Lung (tissue), 11 donors: ENCODE measurements at regions not wholly inside any gene's neighbourhood (a gene's known extent, or its start where the extent isn't known, plus 50 kb on each side); places are given as distances from the start of the nearest gene placed in this dataset.

Source experiments
- ATAC-seq: fragments of 200-7000 bp; cut with Tn5 transposase; one replicate; pipeline ENCODE4 v1.9.1; 2020; ENCODE audit warnings: moderate number of reproducible peaks; ENCODE audit not compliant: insufficient read depth, low FRiP score
- DNase-seq, 3 donors: peaks; one replicate each; pipeline ENCODE4 v3.0.0-alpha.2; 2013 to 2017
- H3K27ac ChIP-seq, 2 donors: one replicate each; pipeline ENCODE4 v1.5.1; 2013; ENCODE audit warnings: mild to moderate bottlenecking in 2 of 2, moderate library complexity in 2 of 2, control low read depth in 1 of 2, inconsistent platforms in 1 of 2, low read depth in 1 of 2, low read length in 1 of 2
- H3K27me3 ChIP-seq, 3 donors: one replicate each; pipeline ENCODE4 v1.5.1; 2013; ENCODE audit warnings: low read length in 2 of 3; ENCODE audit not compliant: control insufficient read depth in 3 of 3, insufficient read depth in 3 of 3
- H3K36me3 ChIP-seq, 4 donors: one replicate each; pipeline ENCODE4 v1.5.1; 2013; ENCODE audit warnings: low read length in 4 of 4, mild to moderate bottlenecking in 1 of 4, moderate library complexity in 1 of 4; ENCODE audit not compliant: control insufficient read depth in 4 of 4, insufficient read depth in 4 of 4
- H3K4me1 ChIP-seq, 5 donors: one replicate each; pipeline ENCODE4 v1.5.1; 2013; ENCODE audit warnings: low read length in 5 of 5, mild to moderate bottlenecking in 2 of 5, moderate library complexity in 1 of 5; ENCODE audit not compliant: control insufficient read depth in 5 of 5, insufficient read depth in 5 of 5
- H3K4me3 ChIP-seq: one replicate; pipeline ENCODE4 v1.5.1; 2013; ENCODE audit warnings: mild to moderate bottlenecking, control low read depth, moderate library complexity
- H3K9ac ChIP-seq, 2 donors: one replicate each; pipeline ENCODE4 v1.5.1; 2013; ENCODE audit warnings: low read length in 2 of 2, control low read depth in 1 of 2; ENCODE audit not compliant: insufficient read depth in 1 of 2
- H3K9me3 ChIP-seq, 4 donors: one replicate each; pipeline ENCODE4 v1.5.1; 2013; ENCODE audit warnings: low read length in 3 of 4, mild to moderate bottlenecking in 1 of 4, moderate library complexity in 1 of 4; ENCODE audit not compliant: control insufficient read depth in 4 of 4, insufficient read depth in 3 of 4
- CTCF ChIP-seq: IDR thresholded peaks from 2 replicates; pipeline ENCODE4 v1.5.1; 2012; ENCODE audit warnings: mild to moderate bottlenecking; ENCODE audit errors: control extremely low read depth, extremely low read depth
- WGBS, 2 donors: extraction: QIAGEN DNeasy Blood & Tissue Kit; methylation state at CpG; one replicate each; pipeline ENCODE4 v1.1.7; 2013; 5-methylcytosine and 5-hydroxymethylcytosine counted together
- donor health status: control.
- donor health status: control.
- donor health status: Bipolar disorder and iron deficiency.
- donor health status: healthy.
- donor health status: DM: yes; HTN: yes; CAD: no.

GRCh38 chr18:64254399-64255093 is 105.7 kb upstream of the LINC00305 start:
- Histone ChIP-seq H3K27me3 (no peaks in the 10 kb centered on the region), H3K4me3 (no peak overlapping the region), H3K27ac (no peak overlapping the region), H3K9me3 (no peaks in the 10 kb centered on the region), H3K9ac (no peak overlapping the region), H3K4me1 (no peaks in the 10 kb centered on the region), H3K36me3 (no peaks in the 10 kb centered on the region)
- 87 to 93% methylated on average over 2 of the region's 2 CpGs for WGBS, 2 donors
- no peak for TF ChIP-seq CTCF
- no peak for ATAC-seq
- DNase-seq, result no peak

- Histone ChIP-seq H3K9me3 (no peaks in the 10 kb centered on the region), H3K36me3 (no peaks in the 10 kb centered on the region), H3K9ac (no peak overlapping the region), H3K4me1 (no peaks in the 10 kb centered on the region), H3K27me3 (no peaks in the 10 kb centered on the region), H3K27ac (no peak overlapping the region), H3K4me3 (no peak overlapping the region)
- 67 to 74% methylated on average over 2 of the region's 2 CpGs for WGBS, 2 donors
- ATAC-seq, result no peak
- TF ChIP-seq CTCF, result no peak
- no peak for DNase-seq
These were observed 105.0 kb upstream of the LINC00305 start for GRCh38 chr18:64253873-64254272.

DNA sequence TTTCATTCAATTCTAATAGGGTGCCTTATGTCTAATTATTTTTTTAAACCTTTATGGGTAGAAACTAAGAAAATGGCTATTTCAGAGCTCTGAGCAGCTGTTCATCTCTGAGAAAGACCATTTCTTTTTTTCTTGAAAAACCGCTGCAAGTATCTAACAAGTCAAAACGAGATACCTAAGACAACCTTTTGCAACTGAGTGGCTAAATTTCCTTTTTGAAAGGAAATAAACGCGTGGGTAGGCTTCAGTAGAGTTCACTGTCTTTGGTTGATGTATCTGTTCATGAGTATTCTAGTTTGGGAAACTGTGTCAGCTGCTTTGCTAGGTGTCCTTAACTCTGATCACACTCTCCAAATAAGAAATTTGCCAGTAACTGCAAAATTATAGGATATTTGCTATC is 104.3 kb upstream of the LINC00305 start:
- no peak overlapping the region for H3K27ac ChIP-seq
- H3K9ac ChIP-seq, result no peak overlapping the region
- 84 to 92% methylated on average over 4 of the region's 4 CpGs for WGBS, 2 donors
- no peaks in the 10 kb centered on the region for H3K36me3 ChIP-seq
- DNase-seq, result no peak
- H3K9me3 ChIP-seq, result no peaks in the 10 kb centered on the region
- no peaks in the 10 kb centered on the region for H3K27me3 ChIP-seq
- H3K4me3 ChIP-seq, result no peak overlapping the region
- TF ChIP-seq CTCF, result no peak
- H3K4me1 ChIP-seq, result no peaks in the 10 kb centered on the region
- no peak for ATAC-seq

DNA sequence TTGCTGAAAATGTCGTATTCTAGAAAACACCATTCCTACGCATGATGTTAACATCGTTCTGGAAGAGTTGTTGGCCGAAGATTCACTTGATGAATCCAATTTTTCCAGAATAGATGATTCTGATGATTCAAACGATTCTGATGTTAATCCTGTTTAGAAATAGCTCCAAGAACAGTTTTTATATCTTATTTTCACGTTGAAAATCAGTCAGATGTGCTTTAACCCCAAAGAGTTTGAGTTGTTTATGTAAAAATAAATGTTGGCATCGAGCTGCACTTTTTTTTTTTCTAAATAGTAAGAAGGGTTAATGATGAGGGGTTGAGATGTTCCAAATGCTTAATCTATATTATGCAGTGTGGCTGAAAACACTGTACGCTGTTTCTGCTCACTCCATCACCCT is 99.9 kb upstream of the LINC00305 start:
- H3K4me3 ChIP-seq, result no peak overlapping the region
- H3K27me3 ChIP-seq, result no peaks in the 10 kb centered on the region
- H3K27ac ChIP-seq, result no peak overlapping the region
- no peak overlapping the region for H3K9ac ChIP-seq
- WGBS, 2 donors, result 74 to 75% methylated on average over 8 of the region's 8 CpGs
- ATAC-seq (no peak), DNase-seq (peak in 2 of 3 donors; percentile 81 to 87)
- no peak for TF ChIP-seq CTCF
- H3K4me1 ChIP-seq, result peaks cover 0 to 8% (median 0%) of the 10 kb centered on the region in 5 donors
- H3K9me3 ChIP-seq, result no peaks in the 10 kb centered on the region
- no peaks in the 10 kb centered on the region for H3K36me3 ChIP-seq
